ENCODE measurements at regions not wholly inside any gene's neighbourhood (a gene's known extent, or its start where the extent isn't known, plus 50 kb on each side); places are given as distances from the start of the nearest gene placed in this dataset.

DNA sequence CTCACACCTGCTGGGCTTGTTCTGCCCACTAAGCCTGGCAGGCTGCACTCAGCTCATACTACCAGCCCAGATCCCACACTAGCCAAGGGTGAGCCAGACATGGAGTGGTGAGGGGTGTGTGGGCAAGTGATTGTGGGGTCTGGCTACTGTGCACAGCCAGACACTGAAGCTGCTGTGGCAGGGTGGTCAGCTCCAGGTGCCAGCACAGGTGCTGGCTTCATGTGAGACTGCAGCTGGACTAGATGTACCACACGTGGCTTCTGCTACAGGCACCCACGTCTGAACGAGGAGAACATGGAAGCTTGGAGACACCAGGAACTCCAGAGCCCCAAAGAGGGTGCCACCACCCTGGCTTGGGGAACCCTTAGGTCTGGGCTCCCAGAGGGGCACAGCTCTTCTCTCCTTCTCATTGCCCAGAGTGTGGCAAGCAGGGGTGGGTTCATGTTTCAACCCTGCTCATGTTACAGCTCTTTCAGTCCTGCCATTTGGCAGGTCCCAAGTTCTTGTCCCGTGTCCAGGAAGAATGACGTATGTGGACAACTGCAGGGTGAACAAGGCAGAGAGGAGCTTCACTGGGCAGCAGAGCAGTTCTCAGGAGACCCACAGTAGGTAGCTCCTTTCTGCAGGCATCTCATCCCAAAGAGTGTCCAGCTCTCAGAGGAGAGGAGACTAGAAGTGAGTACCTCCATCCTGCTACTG, 1624.2 kb upstream of the TMEFF2 start:
- DNase-seq: no peak

DNA sequence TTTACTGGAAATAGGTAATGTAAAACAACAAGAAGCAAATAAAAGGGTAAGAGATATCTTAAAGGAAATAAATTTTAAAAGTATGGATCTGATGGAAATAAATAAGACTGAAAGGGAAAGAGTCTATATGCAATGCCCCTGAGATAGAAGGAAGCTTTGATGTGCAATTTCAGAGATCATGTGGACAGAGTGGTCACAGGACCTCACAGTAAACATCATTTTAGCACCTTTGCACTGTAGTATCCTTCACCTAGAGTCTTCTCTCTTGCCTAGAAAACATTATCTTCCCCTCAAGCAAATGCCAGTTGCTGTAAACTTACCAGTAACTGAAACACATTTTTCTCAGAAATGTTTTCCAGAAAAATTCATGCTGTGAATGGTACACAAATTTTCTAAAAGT, 1621.3 kb upstream of the TMEFF2 start:
- DNase-seq: no peak

DNA sequence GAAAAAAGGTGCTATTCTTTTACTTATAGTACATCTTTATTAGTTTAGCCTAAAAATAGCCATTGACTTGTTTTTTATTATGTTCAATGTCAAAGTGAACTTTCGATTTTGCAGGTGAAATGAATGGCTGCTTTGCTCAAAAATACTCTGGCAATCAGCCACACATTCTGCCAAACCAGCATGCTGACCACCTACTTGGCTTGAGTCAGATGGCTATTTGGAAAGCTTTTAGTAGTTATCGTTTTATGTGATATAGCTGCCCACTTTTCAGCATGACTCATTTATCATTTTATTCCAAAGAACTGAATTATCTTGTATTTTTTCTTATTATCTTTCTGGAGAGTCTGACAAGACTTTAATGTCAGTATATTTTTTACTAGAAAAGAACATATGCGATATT, 1615.8 kb upstream of the TMEFF2 start:
- DNase-seq: no peak

DNA sequence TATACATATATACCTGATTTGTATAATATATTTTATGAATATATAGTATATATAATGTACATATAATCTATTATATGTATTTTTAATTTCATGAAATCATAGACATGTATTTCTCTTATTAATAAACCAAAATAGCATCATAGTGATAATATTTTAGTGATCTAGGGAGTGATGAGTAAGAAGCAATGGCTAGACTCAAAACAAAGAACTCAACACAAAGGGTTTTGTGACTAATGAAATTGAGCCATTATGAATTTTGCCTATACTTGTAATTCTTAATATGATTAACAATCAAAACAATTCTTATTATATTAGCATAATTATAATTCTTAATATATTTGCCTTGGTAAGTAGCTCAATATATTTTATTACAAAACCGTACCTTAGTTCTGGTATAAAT, 1614.1 kb upstream of the TMEFF2 start:
- DNase-seq: no peak

DNA sequence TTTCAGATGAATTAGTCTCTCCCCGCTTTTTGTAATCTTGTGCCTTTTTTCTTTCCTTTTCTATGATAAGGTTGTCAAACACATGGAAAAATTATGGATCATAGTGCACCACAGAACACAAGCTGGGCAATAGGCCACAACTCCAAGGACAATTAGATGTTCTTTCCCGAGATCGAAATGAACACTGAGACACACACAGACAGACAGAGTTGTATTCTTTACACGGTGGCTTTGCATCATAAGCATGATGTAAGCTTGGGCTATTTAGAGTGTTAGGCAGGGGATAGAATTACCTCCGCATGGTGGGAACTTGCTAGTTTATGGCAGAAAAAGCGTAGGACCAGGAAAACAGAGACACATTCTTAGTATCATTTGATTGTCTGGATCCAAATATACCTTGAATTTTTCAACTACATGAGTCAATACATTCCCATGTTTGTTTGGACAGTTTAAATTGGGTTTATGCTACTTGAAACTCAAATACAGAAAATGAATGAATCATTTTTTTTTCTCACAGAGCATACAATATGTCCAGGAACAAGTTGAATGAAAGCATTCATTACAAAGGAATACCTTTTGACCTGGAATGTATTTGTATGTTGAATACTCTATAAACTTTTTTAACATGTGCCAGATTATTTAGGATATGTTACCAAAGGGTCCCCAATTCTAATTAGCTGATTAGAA, 1611.5 kb upstream of the TMEFF2 start:
- no peak for DNase-seq

DNA sequence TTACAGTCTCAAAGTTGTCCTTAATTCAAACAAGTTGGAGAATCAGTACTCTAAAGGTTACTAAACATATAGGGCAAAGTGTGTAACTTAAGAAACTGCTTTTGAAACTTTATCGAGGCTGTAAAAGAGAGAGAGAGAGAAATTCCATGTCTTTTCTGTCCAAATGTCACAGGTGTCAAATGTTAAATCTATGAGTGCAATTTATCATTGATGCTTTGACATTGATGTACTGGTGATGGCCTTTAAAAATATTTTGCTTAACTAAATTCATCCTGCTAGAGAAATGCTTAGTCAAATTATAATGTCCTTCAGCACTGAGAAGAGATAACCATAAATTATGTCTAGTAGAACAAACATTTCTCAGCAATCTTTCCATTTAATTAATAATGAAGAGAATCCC, 1602.1 kb upstream of the TMEFF2 start:
- no peak for DNase-seq

DNA sequence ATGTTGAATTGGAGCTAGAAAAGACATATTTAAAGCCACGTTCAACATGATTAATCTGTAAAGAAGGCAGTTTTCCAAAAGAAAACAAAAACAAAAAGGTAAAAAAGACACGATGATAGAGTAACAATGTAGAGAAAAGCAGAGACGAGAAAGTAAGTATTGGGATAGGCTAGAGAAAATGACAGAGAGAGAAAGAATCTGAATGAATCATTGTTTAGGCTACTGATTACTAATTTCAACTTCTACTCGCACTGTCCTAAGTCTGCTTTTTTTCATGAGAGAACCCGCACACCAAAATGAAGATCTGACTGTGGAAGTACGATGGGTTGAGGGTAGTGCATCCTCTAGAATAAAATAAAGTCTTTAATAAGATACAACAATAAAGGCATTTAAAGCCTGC, 1599.2 kb upstream of the TMEFF2 start:
- DNase-seq: peak; percentile 77

DNA sequence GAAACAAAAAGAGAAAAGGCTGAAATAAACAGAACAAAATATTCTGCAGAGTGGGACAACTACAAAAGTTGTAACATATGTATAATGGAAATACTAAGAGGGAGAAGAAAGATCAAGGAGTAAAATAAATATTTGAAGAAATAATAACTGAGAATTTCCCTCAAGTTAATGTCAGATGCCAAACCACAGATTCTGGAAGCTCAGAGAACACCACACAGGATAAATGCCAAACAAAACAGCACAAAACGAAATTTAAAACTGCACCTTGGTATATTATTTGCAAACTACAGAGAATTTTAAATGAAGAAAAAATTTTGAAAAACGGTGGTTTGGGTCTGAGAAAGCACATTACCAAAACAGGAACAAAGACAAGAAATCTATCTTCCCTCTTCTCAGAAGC, 1588.9 kb upstream of the TMEFF2 start:
- peak; percentile 26 for DNase-seq

DNA sequence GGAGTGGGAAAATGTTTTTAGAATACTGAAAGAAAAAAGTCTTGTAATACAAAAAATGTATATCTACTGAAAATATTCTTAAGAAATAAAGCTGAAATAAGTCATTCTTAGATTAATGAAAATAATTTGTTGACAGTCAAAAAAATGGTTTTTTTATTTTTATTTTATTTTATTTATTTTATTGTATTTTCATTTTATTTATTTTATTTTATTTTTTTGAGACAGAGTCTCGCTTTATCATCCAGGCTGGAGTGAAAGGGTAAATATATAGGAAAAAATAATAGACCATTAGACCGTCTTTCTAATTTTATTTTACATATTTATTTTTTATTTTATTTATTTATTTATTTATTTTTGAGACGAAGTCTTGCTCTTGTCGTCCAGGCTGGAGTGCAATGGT, 1583.6 kb upstream of the TMEFF2 start:
- no peak for DNase-seq

DNA sequence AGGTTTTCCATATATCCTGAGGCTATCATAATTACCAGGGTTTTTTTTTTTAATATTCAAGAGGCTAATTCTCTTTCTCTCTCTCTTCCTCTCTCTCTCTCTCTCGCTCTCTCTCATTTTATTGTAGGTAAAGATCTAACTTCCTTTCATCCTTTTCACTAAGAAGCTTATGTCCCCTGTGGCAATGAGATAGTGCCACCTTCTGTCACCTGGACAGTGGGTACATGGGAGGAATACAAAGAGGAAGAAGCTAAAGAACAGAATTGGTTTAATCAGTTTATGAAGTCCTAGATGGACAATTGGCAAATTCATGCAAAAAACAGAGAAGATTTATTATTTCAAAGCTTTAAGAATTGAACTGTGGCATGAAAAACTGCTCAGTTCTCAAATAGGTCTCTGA, 1582.3 kb upstream of the TMEFF2 start:
- DNase-seq: no peak

DNA sequence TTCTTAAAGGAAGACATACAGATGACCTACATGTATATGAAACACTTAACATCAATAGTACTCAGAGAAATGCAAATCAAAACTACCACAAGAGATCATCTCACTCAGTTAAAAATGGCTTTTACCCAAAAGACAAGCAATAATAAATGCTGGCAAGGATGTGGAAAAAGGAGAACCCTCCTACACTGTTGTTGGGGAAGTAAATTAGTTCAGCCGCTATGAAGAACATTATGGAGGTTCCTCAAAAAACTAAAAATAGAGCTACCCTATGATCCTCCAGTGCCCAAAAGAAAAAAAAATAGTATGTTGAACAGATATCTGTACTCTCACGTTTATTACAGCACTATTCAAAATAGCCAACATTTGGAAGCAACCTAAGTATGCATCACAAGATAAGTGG, 1579.4 kb upstream of the TMEFF2 start:
- DNase-seq: no peak

DNA sequence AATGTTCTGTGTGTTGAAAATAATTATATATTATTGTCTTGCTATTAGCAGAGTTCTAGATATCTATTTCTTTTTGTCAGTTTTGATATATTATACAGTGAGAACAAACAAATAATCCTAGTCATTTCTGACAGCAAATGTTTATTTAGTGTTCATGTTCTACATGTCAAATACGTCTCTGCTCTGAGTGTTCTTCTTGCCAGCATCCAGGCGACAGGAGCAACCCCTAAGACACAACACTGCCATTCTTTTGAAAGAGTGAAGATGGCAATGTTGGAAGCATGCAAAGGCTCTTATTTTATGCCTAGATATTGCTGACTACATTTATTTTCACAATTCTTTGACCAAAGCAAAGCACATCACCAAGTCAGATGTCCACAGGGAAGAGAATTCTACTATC, 1556.6 kb upstream of the TMEFF2 start:
- no peak for DNase-seq

DNA sequence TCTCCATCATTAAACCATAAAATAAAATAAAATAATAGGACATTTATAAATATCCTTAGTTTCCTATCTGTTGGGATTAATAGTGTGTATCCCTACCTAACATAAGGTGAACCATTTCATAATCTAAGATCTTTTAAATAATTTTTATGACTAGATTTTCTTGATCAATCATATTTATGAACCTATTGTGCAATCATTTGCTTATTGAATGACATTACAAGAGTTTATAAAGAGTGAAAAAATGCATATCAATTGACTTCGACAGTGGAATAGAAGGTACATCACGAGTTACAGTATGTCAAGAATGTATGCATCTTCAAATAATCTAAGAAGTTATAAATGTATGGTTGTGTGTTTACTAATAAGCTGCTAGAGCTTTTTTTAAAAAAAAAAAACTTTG, 1554.8 kb upstream of the TMEFF2 start:
- DNase-seq: no peak

DNA sequence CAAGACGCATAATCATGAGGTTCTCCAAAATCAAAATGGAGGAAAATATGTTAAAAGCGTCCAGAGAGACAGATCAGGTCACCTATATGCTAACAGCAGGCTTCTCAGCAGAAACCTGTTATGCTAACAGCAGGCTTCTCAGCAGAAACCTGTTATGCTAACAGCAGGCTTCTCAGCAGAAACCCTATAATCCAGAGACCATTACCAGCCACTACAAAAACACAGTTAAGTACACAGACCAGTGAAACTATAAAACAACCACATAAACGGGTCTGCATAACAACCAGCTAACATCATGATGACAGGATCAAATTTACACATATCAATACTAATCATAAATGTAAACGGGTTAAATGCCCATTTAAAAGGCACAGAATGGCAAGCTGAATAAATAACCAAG, 1548.4 kb upstream of the TMEFF2 start:
- no peak for DNase-seq

DNA sequence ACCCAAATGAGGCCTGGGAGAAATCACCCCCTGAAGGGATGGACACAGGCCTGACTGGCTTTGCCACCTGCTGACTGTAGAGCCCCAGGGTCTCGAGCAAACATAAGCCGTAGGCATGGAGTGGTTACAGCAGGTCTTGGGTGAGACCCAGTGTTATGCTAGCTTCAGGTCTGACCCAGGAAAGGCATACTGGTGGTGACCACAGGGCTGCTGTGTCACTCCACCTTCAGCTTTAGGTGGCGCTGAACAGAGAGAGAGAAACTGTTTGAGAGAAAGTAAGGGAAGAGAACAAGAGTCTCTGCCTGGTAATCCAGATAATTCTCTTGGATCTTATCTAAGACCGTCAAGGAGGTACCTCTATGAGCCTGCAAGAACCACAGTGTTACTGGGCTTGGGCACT, 1544.2 kb upstream of the TMEFF2 start:
- DNase-seq: no peak

DNA sequence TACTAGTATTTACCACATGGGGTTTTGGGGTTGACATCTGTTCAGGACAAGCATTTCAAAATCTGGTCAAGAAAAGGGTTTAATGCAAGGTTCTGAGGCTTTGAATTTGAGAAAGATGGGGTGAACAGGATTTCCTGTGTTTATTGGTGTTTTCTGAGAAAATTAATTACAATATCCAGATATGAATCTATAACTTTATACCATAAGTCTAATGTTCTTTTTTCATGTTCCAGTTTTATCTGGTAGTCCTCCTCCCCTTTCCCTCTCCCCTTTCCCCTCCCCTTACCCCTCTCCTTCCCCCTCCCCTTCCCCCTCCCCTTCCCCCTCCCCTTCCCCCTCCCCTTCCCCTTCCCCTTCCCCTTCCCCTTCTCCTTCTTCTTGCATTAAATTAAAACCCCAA, 1518.2 kb upstream of the TMEFF2 start:
- DNase-seq: no peak

DNA sequence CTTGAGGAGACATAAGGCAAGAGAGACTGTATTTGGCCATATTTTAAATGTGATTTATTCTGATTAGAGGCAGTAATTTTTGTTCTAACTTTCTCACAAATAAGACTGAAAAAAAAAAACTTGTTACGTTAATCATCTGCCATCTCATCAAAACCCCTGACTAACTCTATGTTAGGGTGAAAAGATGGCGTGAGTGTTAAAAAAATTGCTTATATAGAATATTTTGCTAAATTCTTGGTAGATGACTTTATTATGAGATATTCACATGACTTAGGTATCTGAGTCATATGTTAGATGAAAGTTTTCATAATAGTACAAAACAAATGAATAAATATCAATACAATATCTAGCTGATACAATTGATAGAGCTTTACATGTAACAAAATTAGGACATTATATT, 1508.7 kb upstream of the TMEFF2 start:
- DNase-seq: peak; percentile 5

DNA sequence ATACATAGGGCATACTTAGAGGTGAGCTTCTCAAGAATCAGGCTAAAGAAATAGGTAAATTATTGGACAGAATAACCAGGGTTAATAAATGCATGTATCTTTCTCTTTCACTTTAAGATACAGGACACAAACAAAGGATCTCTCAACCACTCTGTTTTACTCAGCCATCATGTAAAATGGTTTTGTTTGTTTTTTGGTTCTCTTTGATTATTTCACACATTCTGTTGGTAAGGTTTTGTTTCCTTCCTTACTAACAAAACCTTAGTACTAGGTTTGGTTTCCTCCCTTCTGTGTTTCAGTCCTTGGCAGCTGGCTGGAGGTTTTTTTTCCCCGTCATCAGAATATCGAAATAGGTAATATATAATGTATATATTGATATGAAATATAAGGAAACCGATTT, 1506.8 kb upstream of the TMEFF2 start:
- DNase-seq: no peak

DNA sequence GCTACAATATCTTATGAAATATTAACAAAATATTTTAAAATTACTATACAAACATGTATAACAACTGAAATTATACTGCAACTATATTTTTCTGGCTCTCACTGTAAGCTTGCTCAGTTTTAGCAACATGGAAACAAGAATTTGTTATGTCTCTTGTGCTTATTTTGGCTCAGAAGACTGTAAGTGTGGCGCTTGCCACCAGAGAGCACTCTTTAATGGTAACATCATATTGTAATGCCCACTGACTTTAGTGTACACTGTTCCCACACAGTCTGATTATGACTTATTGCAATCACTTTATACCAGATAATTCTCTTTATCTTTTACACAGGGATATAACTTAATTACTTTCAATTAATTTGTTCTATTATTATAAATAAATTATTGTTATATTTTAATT, 1500.6 kb upstream of the TMEFF2 start:
- DNase-seq: peak; percentile 63

DNA sequence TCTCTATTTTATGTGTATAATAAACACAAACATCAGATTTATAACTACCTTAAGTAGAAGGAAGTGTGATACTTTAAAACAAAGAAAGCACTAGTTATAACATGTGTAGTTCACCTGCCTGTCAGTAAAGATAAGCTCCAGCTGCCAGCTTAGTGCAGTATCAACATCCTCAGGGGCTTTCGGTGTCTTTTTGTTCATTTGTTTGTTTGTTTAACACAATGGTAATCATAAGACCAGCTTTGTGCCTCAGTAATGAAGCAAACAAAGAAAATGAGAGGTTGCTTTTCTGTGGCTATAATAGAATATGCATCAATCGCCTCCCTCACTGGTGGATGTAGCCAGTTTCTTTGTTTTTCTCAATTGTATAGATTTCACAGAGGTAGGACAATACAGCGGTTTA, 1499.0 kb upstream of the TMEFF2 start:
- DNase-seq: no peak

DNA sequence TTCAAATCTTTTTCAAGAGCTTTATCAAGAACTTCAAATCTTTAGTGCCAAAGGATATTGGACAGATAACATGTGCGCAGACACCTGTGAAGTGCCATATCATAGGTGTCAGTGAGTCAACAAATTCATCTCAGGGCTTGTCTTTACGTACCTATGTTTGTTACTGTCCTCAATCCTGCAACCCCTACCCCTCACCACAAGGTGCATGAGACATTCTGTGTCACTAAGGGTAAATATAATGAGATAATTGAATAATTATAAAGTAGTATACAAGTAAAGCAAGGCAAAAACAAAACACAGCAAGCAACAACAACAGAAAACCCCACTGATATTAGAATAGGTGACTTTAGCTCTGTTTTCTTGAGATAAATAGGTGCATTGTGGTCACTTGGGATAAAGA, 1495.8 kb upstream of the TMEFF2 start:
- DNase-seq: no peak

DNA sequence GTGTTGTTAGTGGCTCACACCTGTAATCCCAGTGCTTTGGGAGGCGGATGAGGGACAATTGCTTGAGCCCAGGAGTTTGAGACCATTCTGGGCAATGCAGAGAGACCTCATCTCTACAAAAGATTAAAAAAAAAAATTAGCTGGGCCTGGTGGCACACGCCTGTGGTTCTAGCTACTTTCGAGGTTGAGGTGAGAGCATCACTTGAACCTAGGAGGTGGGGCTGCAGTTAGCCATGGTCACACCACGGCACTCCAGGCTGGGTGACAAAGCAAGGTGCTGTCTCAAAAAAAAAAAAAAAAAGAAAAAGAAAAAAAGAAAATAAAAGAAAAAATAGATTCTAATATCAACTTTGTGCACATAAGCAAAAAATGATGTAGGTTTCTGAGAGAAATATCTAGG, 1492.5 kb upstream of the TMEFF2 start:
- DNase-seq: no peak

DNA sequence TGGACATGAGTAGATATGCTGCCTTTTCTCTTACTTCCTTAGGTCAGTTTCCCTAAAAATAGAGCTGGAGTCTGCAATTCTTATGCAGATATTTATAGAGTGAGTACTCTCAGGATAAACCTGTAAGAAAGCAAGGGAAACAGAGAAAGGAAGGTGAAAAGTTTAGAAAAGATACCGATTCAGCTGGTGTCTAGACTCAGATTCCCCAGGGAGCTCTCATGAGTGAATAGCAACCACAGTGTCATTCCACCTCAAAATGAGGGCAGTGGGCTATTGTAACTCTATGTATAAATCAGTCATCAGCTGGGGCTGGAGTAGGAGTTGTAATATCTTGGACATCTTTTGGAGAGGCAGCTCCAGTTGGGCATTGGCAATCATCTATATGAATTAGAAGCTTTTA, 1485.1 kb upstream of the TMEFF2 start:
- DNase-seq: peak; percentile 18

DNA sequence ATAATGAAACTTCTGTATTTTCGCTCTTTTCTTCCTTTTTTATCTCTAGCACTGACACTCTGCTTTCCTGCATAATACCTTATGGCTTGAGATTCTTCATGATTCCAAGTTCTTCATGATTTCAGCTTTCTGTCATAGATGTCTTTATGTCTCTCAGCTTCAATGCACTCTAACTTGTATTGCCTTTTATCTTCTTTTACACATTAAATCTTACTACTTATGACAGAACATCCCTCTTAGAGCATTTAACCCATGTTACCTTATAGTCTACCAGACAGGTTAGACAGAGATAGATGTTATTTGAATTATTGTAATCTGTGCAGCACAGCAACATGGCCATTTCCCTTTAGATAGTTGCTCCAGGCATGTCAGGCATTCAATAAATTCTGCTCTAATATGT, 1475.7 kb upstream of the TMEFF2 start:
- no peak for DNase-seq

Measured in fibroblast of skin of back (primary cell).